Nucleus accumbens (tissue), 56 donors: ENCODE measurements at regions not wholly inside any gene's neighbourhood (a gene's known extent, or its start where the extent isn't known, plus 50 kb on each side); places are given as distances from the start of the nearest gene placed in this dataset.
A peak's percentile ranks its signal among the peaks of the same experiment; 100 is the strongest.

ENCODE experiments used
- DNase-seq, 56 donors: peaks; one replicate each; lab custom pipeline; 2025; lab: John Stamatoyannopoulos, UW

GRCh38 chr11:107222431-107222830, 204.2 kb upstream of the GUCY1A2 start:
- no peak for DNase-seq

GRCh38 chr11:107221748-107222285, 203.5 kb upstream of the GUCY1A2 start:
- no peak for DNase-seq

- DNase-seq, result no peak
Observed at GRCh38 chr11:107218123-107219013, 200.1 kb upstream of the GUCY1A2 start.

GRCh38 chr11:107217444-107217843, 199.2 kb upstream of the GUCY1A2 start:
- DNase-seq, result no peak

- no peak for DNase-seq
Observed at GRCh38 chr11:107215010-107215409, 196.7 kb upstream of the GUCY1A2 start.

GRCh38 chr11:107203656-107204055, 185.4 kb upstream of the GUCY1A2 start:
- DNase-seq, result no peak

GRCh38 chr11:107202241-107202640, 184.0 kb upstream of the GUCY1A2 start:
- DNase-seq, result peak in 1 of 56 donors; percentile 2

- DNase-seq, result no peak
Observed at GRCh38 chr11:107198490-107199007, 180.3 kb upstream of the GUCY1A2 start.

- DNase-seq, result no peak
Observed at GRCh38 chr11:107197932-107198331, 179.7 kb upstream of the GUCY1A2 start.

- no peak for DNase-seq
Observed at GRCh38 chr11:107196732-107197131, 178.5 kb upstream of the GUCY1A2 start.

GRCh38 chr11:107184986-107185385, 166.7 kb upstream of the GUCY1A2 start:
- no peak for DNase-seq

GRCh38 chr11:107183953-107184352, 165.7 kb upstream of the GUCY1A2 start:
- no peak for DNase-seq

GRCh38 chr11:107182978-107183377, 164.7 kb upstream of the GUCY1A2 start:
- no peak for DNase-seq

- DNase-seq, result no peak
Observed at GRCh38 chr11:107180236-107180635, 162.0 kb upstream of the GUCY1A2 start.

- DNase-seq, result no peak
Observed at GRCh38 chr11:107179829-107180228, 161.6 kb upstream of the GUCY1A2 start.

- DNase-seq, result no peak
Observed at GRCh38 chr11:107177106-107177477, 158.8 kb upstream of the GUCY1A2 start.

- DNase-seq, result no peak
Observed at GRCh38 chr11:107176148-107177105, 158.2 kb upstream of the GUCY1A2 start.

GRCh38 chr11:107174856-107175255, 156.6 kb upstream of the GUCY1A2 start:
- DNase-seq, result no peak

GRCh38 chr11:107172996-107173395, 154.7 kb upstream of the GUCY1A2 start:
- no peak for DNase-seq

- no peak for DNase-seq
Observed at GRCh38 chr11:107157809-107158187, 139.5 kb upstream of the GUCY1A2 start.
